GM19438 (cell line): ENCODE measurements at regions not wholly inside any gene's neighbourhood (a gene's known extent, or its start where the extent isn't known, plus 50 kb on each side); places are given as distances from the start of the nearest gene placed in this dataset.
A peak's percentile ranks its signal among the peaks of the same experiment; 100 is the strongest.
"Not testable (repeated sequence)": the region's sequence is repeated elsewhere in the genome, so short reads cannot be mapped to it uniquely, and the experiment has no call there.

ENCODE experiments used
- ATAC-seq: cut with Tn5 transposase; IDR thresholded peaks from one replicate; pipeline ENCODE4 v1.9.1; 2021; ENCODE audit warnings: low read depth; ENCODE audit not compliant: unreplicated experiment

DNA sequence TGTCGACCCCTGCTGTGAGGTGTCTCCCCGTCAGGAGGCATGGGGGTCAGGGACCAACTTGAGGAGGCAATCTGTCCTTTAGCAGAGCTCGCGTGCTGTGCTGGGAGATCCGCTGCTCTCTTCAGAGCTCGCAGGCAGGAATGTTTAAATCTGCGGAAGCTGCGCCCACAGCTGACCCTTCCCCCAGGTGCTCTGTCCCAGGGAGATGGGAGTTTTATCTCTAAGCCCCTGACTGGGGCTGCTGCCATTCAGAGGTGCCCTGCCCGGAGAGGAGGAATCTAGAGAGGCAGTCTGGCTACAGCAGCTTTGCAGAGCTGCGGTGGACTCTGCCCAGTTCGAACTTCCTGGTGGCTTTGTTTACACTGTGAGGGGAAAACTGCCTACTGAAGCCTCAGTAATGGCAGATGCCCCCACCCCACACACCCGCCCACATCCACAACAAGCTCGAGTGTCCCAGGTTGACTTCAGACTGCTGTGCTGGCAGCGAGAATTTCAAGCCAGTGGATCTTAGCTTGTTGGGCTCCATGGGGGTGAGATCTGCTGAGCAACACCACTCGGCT lies 133.1 kb downstream of the CENPC start:
- ATAC-seq = not testable (repeated sequence)

GRCh38 chr4:67403342-67403741 lies 142.0 kb downstream of the CENPC start:
- no peak for ATAC-seq

DNA sequence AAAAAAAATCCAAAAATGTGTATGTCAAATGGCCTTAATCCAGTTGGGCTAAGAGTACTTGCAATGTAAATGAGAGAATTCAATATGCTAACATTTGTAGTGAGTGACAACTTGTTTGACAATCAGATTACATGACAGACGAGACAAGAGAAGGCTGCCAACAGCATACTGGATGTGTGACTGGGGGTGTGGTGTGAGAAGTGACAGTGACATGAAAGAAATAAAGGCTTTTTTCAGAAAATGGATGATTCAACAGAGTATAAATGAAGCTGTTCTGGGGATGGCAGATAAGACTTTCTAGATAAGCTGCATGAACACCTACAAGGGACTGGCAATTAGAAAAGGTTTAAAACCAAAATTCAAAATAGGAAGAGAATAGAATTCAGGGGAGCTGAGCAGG lies 143.4 kb downstream of the CENPC start:
- no peak for ATAC-seq

- ATAC-seq = no peak
Measured at GRCh38 chr4:67397931-67398330, 147.4 kb downstream of the CENPC start.

DNA sequence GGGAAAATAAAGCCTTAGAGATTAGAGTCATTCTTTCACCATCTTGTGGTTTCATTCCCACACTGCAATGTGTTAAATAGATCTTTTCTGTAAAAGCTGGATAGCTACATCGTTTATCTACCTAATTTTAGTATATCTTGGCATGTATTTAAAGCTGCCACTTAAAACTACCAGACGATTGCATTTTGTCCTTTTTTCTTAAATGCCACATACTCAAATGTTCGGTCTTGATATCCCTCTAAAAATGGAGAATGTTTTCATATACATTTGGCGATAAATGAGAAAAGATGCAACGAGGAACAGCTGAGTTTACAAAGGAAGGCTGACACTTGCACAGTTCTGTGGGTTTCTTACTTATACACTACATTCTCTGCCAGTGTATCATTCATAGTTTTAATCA lies 148.3 kb downstream of the CENPC start:
- no peak for ATAC-seq

DNA sequence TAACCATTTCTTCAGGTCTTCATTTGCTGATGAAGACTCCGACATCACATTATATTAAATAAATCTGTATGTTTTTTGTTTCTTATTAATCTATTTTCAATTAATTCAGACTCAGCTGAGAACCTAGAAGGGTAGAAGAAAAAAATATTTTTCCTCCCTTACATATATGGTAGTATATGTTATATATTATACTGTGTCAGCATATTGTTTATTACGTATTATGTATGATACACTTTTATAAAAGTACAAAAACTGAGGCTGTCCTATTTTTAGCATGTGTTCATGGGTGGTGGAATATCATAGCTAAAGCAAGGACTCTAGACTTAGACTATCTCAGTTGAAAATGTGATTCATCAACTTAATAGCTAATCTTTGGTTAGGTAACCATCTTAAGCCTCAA lies 149.3 kb downstream of the CENPC start:
- no peak for ATAC-seq

DNA sequence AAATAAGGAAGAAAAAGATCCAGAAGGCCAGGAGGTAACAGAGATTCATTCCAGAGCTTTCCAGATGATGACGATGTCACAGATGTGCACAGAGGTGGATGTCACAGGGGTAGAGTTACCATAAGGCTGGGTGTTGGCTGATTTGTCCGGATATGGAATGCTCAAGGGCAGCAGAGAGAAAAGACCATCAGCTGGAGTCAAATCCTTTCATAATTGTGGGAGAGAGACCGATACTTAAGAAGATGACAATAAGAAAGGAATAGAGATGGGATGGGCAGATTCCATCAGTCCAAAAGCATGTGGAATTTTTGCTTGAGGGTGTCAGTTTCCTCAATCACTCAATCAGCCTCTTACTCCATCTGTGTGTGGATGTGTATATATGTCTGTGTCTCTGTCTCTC lies 150.4 kb downstream of the CENPC start:
- ATAC-seq = no peak

GRCh38 chr4:67393699-67394281 lies 151.5 kb downstream of the CENPC start:
- peak; percentile 63 for ATAC-seq

DNA sequence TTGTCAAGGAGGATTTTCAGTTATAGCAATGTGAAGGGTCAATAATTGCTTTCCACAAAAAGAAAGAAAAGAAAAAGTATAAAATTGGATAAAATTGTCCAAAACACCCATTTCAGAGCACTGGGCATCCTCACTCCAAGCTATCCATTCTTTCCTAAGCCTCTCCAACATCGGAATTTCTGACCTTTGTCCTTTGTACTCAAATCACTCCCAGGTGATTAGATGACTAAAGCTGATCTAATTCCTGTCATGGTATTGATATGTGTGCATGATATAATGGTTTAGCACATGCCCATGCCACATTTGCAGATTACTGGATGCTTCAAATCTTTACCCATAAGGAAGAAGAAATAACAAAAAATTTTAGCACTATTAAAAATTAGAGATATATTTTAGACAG lies 152.3 kb downstream of the CENPC start:
- ATAC-seq = no peak

DNA sequence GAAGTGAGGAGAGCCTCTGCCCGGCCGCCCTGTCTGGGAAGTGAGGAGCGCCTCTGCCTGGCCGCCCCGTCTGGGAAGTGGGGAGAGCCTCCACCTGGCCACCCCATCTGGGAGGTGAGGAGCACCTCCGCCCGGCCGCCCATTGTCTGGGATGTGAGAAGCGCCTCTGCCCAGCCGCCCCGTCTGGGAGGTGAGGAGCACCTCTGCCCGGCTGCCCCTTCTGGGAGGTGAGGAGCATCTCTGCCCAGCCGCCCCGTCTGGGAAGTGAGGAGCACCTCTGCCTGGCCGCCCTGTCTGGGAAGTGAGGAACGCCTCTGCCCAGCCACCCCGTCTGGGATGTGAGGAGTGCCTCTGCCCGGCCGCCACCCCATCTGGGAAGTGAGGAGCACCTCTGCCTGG lies 163.9 kb downstream of the CENPC start:
- not testable (repeated sequence) for ATAC-seq

DNA sequence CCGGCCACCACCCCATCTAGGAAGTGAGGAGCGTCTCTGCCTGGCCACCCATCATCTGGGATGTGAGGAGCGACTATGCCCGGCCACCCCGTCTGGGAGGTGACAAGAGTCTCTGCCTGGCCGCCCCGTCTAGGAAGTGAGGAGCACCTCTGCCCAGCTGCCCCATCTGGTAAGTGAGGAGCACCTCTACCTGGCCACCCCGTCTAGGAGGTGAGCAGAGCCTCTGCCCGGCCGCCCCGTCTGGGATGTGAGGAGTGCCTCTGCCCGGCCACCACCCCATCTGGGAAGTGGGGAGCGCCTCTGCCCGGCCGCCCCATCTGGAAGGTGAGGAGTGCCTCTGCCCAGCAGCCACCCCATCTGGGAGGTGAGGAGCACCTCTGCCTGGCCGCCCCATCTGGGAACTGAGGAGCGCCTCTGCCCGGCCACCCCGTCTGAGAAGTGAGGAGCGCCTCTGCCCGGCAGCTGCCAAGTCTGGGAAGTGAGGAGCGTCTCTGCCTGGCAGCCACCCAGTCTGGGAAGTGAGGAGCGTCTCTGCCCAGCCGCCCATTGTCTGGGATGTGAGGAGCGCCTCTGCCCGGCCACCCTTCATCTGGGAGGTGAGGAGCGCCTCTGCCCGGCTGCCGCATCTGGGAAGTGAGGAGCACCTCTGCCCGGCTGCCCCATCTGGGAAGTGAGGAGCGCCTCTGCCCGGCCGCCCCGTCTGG lies 164.4 kb downstream of the CENPC start:
- not testable (repeated sequence) for ATAC-seq

GRCh38 chr4:67380154-67380553 lies 165.1 kb downstream of the CENPC start:
- no peak for ATAC-seq

DNA sequence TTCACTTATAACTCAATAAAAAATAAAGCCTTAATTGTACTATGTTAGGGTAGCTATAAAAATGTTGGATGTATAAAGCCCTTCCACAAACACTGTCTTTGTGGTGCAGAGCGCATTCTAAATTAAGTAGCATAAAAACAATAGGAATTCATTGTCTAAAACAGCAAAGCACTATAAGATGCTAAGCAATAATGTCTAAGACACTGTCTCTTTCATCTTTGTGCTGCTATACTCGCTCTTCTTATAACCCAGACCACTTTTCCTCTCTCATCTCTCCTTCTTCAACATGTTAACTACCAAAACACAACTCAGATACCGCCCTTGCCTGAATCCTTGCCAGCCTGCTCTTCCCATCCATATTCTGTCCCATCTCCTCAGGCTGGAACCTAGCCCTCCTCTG lies 170.0 kb downstream of the CENPC start:
- ATAC-seq = no peak

DNA sequence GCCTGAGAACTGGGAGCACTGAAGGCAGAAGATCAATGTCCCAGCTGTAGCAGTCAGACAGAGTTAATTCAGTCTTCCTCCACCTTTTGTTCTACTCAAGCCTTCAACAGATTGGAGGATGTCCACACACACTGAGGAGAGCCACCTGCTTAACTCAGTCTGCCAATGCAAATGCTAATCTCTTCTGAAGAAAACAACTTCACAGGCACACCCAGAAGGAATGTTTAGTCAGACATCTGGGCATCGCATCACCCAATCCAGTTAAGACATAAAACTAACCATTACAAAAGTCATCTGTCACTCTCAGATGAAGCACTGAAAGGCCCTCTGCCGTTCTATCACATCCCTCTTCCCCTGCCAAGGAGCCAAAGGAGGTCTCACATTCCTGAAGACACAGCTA lies 173.7 kb downstream of the CENPC start:
- no peak for ATAC-seq

DNA sequence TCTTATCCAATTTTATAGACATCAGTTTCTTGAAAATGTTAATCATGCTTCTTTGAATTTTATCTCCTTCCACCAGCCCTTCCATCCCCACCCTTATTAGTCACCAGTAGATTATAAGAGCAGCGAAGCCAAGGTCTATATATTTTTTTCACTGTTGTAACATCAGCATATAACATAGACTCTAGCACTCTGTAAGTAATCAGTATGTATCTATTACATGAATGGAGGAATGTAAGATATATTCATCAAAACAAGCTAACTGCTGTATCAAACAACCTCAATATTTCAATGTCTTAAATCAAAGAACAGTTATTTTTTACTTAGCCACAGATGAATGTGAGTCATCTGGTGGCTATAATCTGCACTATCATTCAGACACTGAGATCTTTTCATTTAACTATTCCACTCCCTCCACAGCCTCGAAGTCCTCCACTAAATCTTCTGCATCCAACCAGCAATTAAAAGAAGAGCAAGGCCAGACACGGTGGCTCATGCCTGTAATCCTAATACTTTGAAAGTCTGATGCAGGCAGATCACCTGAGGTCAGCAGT lies 178.9 kb downstream of the CENPC start:
- ATAC-seq = no peak

DNA sequence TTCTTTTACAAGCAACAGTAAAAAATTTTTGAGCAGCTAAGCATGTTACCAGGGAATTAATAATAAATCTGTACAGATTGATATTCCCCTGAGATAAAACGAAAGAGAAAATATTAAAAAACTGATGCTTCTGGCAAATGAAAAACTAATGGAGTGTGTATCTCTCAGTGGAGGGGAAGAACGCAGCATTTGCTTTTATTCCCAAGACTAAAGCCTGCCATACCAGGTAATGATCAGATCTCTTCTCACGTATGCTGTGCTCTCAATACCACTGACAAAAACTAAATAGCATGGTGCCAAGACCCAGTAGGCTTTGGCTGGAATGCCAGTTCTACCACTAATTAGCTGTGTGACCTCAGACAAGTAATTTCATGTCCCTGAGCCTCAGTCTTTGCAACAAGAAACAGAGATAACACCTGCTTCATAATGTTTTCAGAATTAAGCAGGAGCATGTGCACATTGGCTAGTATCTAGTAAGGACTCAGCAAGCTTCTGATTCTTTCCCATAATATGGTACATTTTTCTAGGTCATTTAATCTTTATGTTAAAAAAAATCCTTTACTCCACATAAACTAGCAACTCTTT lies 179.6 kb downstream of the CENPC start:
- no peak for ATAC-seq

DNA sequence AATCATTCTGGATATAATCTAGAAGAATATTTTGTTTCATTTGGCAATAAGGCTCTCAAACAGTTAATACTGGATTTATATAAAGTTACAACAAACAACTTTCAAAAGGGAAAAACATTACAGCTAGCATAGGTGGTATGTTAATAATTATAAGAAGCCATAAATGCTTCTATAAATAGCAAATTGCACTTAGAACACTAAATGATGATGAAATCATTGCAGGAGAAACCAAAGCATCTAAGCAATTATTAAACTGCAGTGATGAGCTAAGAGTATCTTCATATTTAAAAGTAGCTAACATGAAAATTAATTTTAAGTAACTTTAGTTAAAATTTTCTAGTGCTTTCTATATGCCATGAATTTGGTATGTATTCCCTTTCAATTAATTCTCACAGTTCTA lies 189.5 kb downstream of the CENPC start:
- no peak for ATAC-seq

GRCh38 chr4:67346654-67347053 lies 198.6 kb downstream of the CENPC start:
- no peak for ATAC-seq

DNA sequence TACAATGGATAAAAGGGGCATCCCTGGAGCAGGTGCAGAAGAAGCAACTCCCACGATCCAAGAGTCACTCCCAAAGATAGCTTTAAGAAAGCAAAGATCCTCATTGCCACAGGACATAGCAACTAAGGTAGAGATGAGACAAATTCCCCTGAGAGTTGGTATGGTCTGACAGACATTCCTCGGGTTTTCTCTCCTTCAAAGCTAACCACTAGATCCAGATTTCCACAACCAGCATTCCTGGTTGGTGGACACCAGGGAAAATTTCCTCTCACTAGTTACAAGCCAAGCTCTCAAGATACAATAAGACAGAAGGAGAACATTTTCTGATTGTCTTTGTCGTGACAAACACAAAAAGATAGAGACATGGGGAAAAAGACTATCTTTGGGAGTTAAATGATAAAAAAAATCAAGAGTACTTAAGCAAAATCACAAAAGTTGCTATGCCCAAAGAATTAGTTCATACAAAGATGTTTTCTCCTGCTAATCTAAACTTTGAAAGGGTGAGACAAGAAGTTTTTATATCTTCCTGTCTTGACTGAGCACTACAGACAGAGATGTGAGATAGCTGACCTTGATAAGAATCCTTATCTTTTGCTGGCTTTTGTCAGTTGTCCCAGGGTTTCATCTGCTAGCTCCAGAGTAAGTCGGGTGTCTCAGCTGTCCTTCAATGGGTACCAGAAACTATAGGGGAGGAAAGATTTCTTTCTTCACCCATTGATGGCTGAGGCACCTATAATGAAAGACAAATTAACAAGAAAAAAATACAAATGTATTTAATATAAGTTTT lies 200.5 kb downstream of the CENPC start:
- ATAC-seq = no peak

DNA sequence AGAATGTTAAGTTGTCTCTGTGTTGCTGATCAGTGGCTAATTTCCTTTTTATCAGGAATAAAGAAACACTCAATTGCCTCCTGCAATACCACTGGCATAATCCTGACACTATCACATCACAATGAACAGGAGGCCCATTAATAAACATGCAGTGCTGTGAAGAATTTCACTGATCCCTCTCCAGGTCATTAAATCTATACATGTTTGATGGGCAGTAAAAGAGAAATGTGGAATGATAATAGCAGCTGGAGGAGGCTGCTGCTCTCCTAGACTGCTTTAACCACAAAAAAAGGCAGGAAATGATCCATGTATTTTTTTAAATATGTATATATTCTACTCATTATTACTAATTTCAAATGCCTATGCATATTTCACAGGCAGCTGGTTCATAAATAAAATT lies 202.1 kb downstream of the CENPC start:
- no peak for ATAC-seq

GRCh38 chr4:67342291-67342690 lies 203.0 kb downstream of the CENPC start:
- no peak for ATAC-seq
